K562 (cell line): ENCODE measurements at regions not wholly inside any gene's neighbourhood (a gene's known extent, or its start where the extent isn't known, plus 50 kb on each side); places are given as distances from the start of the nearest gene placed in this dataset.

Source experiments
- ATAC-seq: fragments of 200-7000 bp; cut with Tn5 transposase; 3 replicates; pipeline ENCODE4 v1.9.1; 2020; ENCODE audit warnings: moderate library complexity
- BruUV-seq: library from RNA; stranded (reverse); fragments of 400-500 nt; replicated peaks from 2 replicates; lab custom pipeline; 2021; lab: Mats Ljungman, UMichigan
- CTCF ChIA-PET: fragments of 300-600 bp; formaldehyde crosslinking; extraction: SDS; loops from one replicate; lab custom pipeline; 2021; ENCODE audit warnings: low intra/inter-chr PET ratio; lab: Yijun Ruan, JAX
- POLR2A ChIA-PET: fragments of 300-600, 350-650 bp; sonication (Branson Sonifier 250); formaldehyde crosslinking; extraction: SDS; loops from one replicate; lab custom pipeline; 2021; ENCODE audit warnings: antibody characterized with exemption, inconsistent platforms; lab: Yijun Ruan, JAX
- DNase-seq, 4 experiments: peaks; one replicate each; pipeline versions ENCODE4 v3.0.0 to v3.0.0-alpha.2; 2011 to 2018; ENCODE audit warnings: low spot score in 3 of 4, mixed read lengths in 3 of 4; ENCODE audit errors: extremely low read depth in 1 of 4
- FAIRE-seq: peaks from 2 replicates; lab custom pipeline; 2011; peaks lifted over from hg19 to GRCh38; lab: Jason Lieb, UNC
- H2AFZ ChIP-seq: 2 replicates; pipeline ENCODE4 v1.6.0; 2011; ENCODE audit warnings: low read depth, low read length, control low read depth, inconsistent platforms
- H3K27ac ChIP-seq: fragments of 200-600 bp; 3 replicates; pipeline ENCODE4 v1.8.0; 2011; ENCODE audit warnings: low read depth, mild to moderate bottlenecking, control low read depth, inconsistent platforms, low read length, moderate library complexity, mixed read lengths; ENCODE audit errors: extremely low read depth
- H3K27me3 ChIP-seq, 2 experiments: fragments of 300-600 bp in 1 of 2; 2 replicates in 1 of 2; 3 replicates in 1 of 2; pipeline versions ENCODE4 v1.6.0 to v1.8.0; 2011; ENCODE audit warnings: inconsistent platforms in 2 of 2, low read length in 2 of 2, mild to moderate bottlenecking in 1 of 2, mixed read lengths in 1 of 2, moderate library complexity in 1 of 2; ENCODE audit not compliant: control insufficient read depth in 2 of 2, insufficient read depth in 2 of 2
- H3K36me3 ChIP-seq: fragments of 300-600 bp; 3 replicates; pipeline ENCODE4 v1.8.0; 2011; ENCODE audit warnings: mild to moderate bottlenecking, low read length, inconsistent platforms; ENCODE audit not compliant: control insufficient read depth, insufficient read depth
- H3K4me1 ChIP-seq, 2 experiments: fragments of 200-600 bp in 1 of 2; replicated peaks in 1 of 2; 2 replicates in 1 of 2; 3 replicates in 1 of 2; pipeline versions ENCODE4 v1.5.1 to v1.8.0; 2011; ENCODE audit warnings: inconsistent platforms in 2 of 2, low read length in 2 of 2, mild to moderate bottlenecking in 1 of 2, mixed read lengths in 1 of 2, moderate library complexity in 1 of 2; ENCODE audit not compliant: control insufficient read depth in 2 of 2, insufficient read depth in 2 of 2
- H3K4me2 ChIP-seq: 2 replicates; pipeline ENCODE4 v1.6.1; 2011; ENCODE audit warnings: low read length, control low read depth, inconsistent platforms, mixed read lengths; ENCODE audit not compliant: insufficient read depth
- H3K4me3 ChIP-seq: fragments of 200-600 bp; sonication (generic), shearing (Covaris generic); 2 replicates; pipeline ENCODE4 v1.5.1; 2016; ENCODE audit warnings: control low read depth, inconsistent platforms
- H3K79me2 ChIP-seq: fragments of 200-600 bp; 3 replicates; pipeline ENCODE4 v1.8.0; 2011; ENCODE audit warnings: low read length, inconsistent platforms; ENCODE audit not compliant: control insufficient read depth, insufficient read depth
- H3K9ac ChIP-seq, 2 experiments: 2 replicates each; pipeline versions ENCODE4 v1.6.0 to v1.6.1; 2011; ENCODE audit warnings: low read depth in 2 of 2, low read length in 2 of 2, control low read depth in 1 of 2, inconsistent platforms in 1 of 2, mild to moderate bottlenecking in 1 of 2, mixed read lengths in 1 of 2; ENCODE audit not compliant: insufficient read depth in 1 of 2
- H3K9me1 ChIP-seq: one replicate; pipeline ENCODE4 v1.6.0; 2011; ENCODE audit warnings: inconsistent platforms, mild to moderate bottlenecking, low read length, moderate library complexity; ENCODE audit not compliant: control insufficient read depth, insufficient read depth
- H3K9me3 ChIP-seq: replicated peaks from 2 replicates; pipeline ENCODE4 v1.5.1; 2011; ENCODE audit warnings: low read depth, low read length, inconsistent platforms; ENCODE audit not compliant: control insufficient read depth, insufficient read depth
- H4K20me1 ChIP-seq: replicated peaks from 2 replicates; pipeline ENCODE4 v1.6.1; 2011; ENCODE audit warnings: low read length, inconsistent platforms, mixed read lengths; ENCODE audit not compliant: control insufficient read depth, insufficient read depth
- CBX1 ChIP-seq: sonication (generic); IDR thresholded peaks from 2 replicates; pipeline ENCODE4 v1.6.1; 2016; ENCODE audit warnings: antibody characterized with exemption, low read depth, mild to moderate bottlenecking
- ELF1 ChIP-seq: fragments of 200-800 bp; sonication (Bioruptor generic); IDR thresholded peaks from 2 replicates; pipeline ENCODE4 v1.6.1; 2016; ENCODE audit warnings: missing genetic modification characterization, missing compliant biosample characterization
- FOXM1 ChIP-seq, 2 experiments: fragments of 450-650 bp in 1 of 2; sonication (generic) in 1 of 2; formaldehyde crosslinking in 1 of 2; IDR thresholded peaks; 2 replicates each; pipeline versions ENCODE4 v1.6.1 to v1.9.0; 2017 to 2022; ENCODE audit warnings: low read depth in 2 of 2, mild to moderate bottlenecking in 2 of 2, missing genetic modification reagents in 1 of 2, moderate library complexity in 1 of 2
- GTF2A2 ChIP-seq: IDR thresholded peaks from 2 replicates; pipeline ENCODE4 v1.6.1; 2016; ENCODE audit warnings: mild to moderate bottlenecking, missing genetic modification characterization, missing compliant biosample characterization
- HEY1 ChIP-seq: fragments of 250-450 bp; sonication (Bioruptor Pico); IDR thresholded peaks from 2 replicates; pipeline ENCODE4 v1.5.0; 2020; ENCODE audit warnings: mild to moderate bottlenecking, moderate library complexity, borderline replicate concordance
- HSF4 ChIP-seq: fragments of 250-450 bp; sonication (Bioruptor Pico); IDR thresholded peaks from 2 replicates; pipeline ENCODE4 v2.1.2; 2022; ENCODE audit warnings: mild to moderate bottlenecking, moderate library complexity, borderline replicate concordance
- MBD1 ChIP-seq: fragments of 250-450 bp; sonication (Bioruptor Pico); IDR thresholded peaks from 2 replicates; pipeline ENCODE4 v1.8.0; 2022; ENCODE audit warnings: inconsistent platforms
- MEF2D ChIP-seq: conservative IDR thresholded peaks from 2 replicates; pipeline ENCODE4 v1.6.1; 2016; ENCODE audit warnings: low read depth, missing genetic modification characterization, missing compliant biosample characterization
- MLX ChIP-seq, 2 experiments: fragments of 450-650 bp in 1 of 2; sonication (generic) in 1 of 2; formaldehyde crosslinking; conservative IDR thresholded peaks; 2 replicates each; pipeline versions ENCODE4 v1.4.0 to v1.8.1; 2020 to 2022; ENCODE audit warnings: mild to moderate bottlenecking in 1 of 2, missing genetic modification reagents in 1 of 2
- NFATC3 ChIP-seq: fragments of 450-650 bp; IDR thresholded peaks from 2 replicates; pipeline ENCODE4 v1.6.1; 2017; ENCODE audit warnings: mild to moderate bottlenecking
- PBX2 ChIP-seq, 2 experiments: IDR thresholded peaks in 1 of 2; conservative IDR thresholded peaks in 1 of 2; 2 replicates each; pipeline ENCODE4 v1.6.1; 2016; ENCODE audit warnings: low read depth in 2 of 2, mild to moderate bottlenecking in 1 of 2, missing compliant biosample characterization in 1 of 2, missing genetic modification characterization in 1 of 2, moderate library complexity in 1 of 2
- PHB2 ChIP-seq: fragments of 450-650 bp; IDR thresholded peaks from 2 replicates; pipeline ENCODE4 v1.6.1; 2017; ENCODE audit warnings: low read depth
- RFX5 ChIP-seq: IDR thresholded peaks from 2 replicates; pipeline ENCODE4 v1.6.1; 2011; ENCODE audit warnings: low read depth, mild to moderate bottlenecking, improper control_type of control experiment, low read length
- SMC3 ChIP-seq: conservative IDR thresholded peaks from 2 replicates; pipeline ENCODE4 v1.6.1; 2011; ENCODE audit warnings: low read depth, low read length, improper control_type of control experiment; ENCODE audit not compliant: insufficient read depth
- TAF15 ChIP-seq: fragments of 200-400 bp; formaldehyde crosslinking; IDR thresholded peaks from 2 replicates; pipeline ENCODE4 v1.6.1; 2017; ENCODE audit warnings: mild to moderate bottlenecking, low read depth, low read length, moderate library complexity
- ZNF449 ChIP-seq: fragments of 250-450 bp; sonication (Bioruptor Pico); IDR thresholded peaks from 2 replicates; pipeline ENCODE4 v1.8.0; 2022; ENCODE audit warnings: moderate library complexity, mild to moderate bottlenecking, inconsistent platforms
- ZNF717 ChIP-seq: fragments of 250-450 bp; sonication (Bioruptor Pico); IDR thresholded peaks from 2 replicates; pipeline ENCODE4 v1.5.0; 2021
- WGBS: fragments of 100-300 bp; shearing (Covaris generic); methylation state at CpG from one replicate; pipeline ENCODE4 v1.1.6; 2016; ENCODE audit warnings: low coverage, mixed read lengths; ENCODE audit not compliant: insufficient coverage; ENCODE audit errors: missing lambda C conversion rate; 5-methylcytosine and 5-hydroxymethylcytosine counted together
- in situ Hi-C: fragments of 300-500 bp; cut with MboI; formaldehyde crosslinking; loops from 4 replicates; pipeline ENCODE4 v1.15.0; 2018; ENCODE audit warnings: inconsistent platforms, mixed read lengths
- intact Hi-C: fragments of 100-400 bp; cut with micrococcal nuclease; formaldehyde crosslinking; loops from 2 replicates; pipeline ENCODE4 v1.14.2; 2022

GRCh38 chr3:62995530-62995929 is 120.3 kb upstream of the CADPS start:
- no peak overlapping the region for H3K4me2 ChIP-seq
- H3K79me2 ChIP-seq: no peaks in the 10 kb centered on the region
- WGBS: 0% methylated on average over 2 of the region's 2 CpGs
- no peak overlapping the region for H2AFZ ChIP-seq
- no peaks in the 10 kb centered on the region for H4K20me1 ChIP-seq
- H3K9me3 ChIP-seq: no peaks in the 10 kb centered on the region
- in situ Hi-C loops: no loop called here
- POLR2A ChIA-PET: no interaction called here
- no peaks in the 10 kb centered on the region for H3K27me3 ChIP-seq
- FAIRE-seq (no peak), ATAC-seq (no peak), DNase-seq (no peak)
- intact Hi-C loops: loop anchor here (10.0 kb wide), 1 partner anchor 81 kb away; no protein-coding TSS in a partner anchor
- H3K36me3 ChIP-seq: no peaks in the 10 kb centered on the region
- CTCF ChIA-PET: no interaction called here
- H3K9ac ChIP-seq: no peak overlapping the region
- no peak overlapping the region for H3K27ac ChIP-seq
- no peaks in the 10 kb centered on the region for H3K9me1 ChIP-seq
- no peak overlapping the region for H3K4me3 ChIP-seq
- H3K4me1 ChIP-seq: no peaks in the 10 kb centered on the region
- BruUV-seq: no TSS peak
- TF ChIP-seq TAF15: no peak
- TF ChIP-seq RFX5: no peak
- TF ChIP-seq CBX1: no peak
- no peak for TF ChIP-seq HEY1 (CRISPR knock-in tag)
- TF ChIP-seq GTF2A2: no peak
- no peak for TF ChIP-seq PBX2 (CRISPR knock-in tag; IDR thresholded peaks at IDR 0.05; ENCODE audit: low read depth)
- no peak for TF ChIP-seq PBX2 (tag; conservative IDR thresholded peaks at IDR 0.05; ENCODE audit: low read depth)
- no peak for TF ChIP-seq MBD1 (CRISPR knock-in tag)
- no peak for TF ChIP-seq MEF2D (tag)
- no peak for TF ChIP-seq SMC3
- no peak for TF ChIP-seq ZNF717 (CRISPR knock-in tag)
- no peak for TF ChIP-seq FOXM1 (IDR thresholded peaks at IDR 0.05; ENCODE audit: low read depth)
- no peak for TF ChIP-seq FOXM1 (CRISPR knock-in tag; IDR thresholded peaks at IDR 0.05; ENCODE audit: low read depth)
- TF ChIP-seq ELF1: no peak
- no peak for TF ChIP-seq HSF4 (CRISPR knock-in tag)
- no peak for TF ChIP-seq ZNF449 (CRISPR knock-in tag)
- no peak for TF ChIP-seq NFATC3
- TF ChIP-seq PHB2: no peak
- no peak for TF ChIP-seq MLX (CRISPR knock-in tag; conservative IDR thresholded peaks at IDR 0.05)
